Endothelial cell of umbilical vein (primary cell): ENCODE measurements at regions not wholly inside any gene's neighbourhood (a gene's known extent, or its start where the extent isn't known, plus 50 kb on each side); places are given as distances from the start of the nearest gene placed in this dataset.

Source experiments
- BruUV-seq: library from RNA; stranded (reverse); fragments of 400-500 nt; replicated peaks from 2 replicates; lab custom pipeline; 2021; lab: Mats Ljungman, UMichigan
- CTCF ChIA-PET: fragments of 300-600, 350-600 bp; sonication (Branson Sonifier 250); formaldehyde crosslinking; loops from one replicate; lab custom pipeline; 2021; ENCODE audit warnings: antibody characterized with exemption, inconsistent platforms; lab: Charles Lee
- POLR2A ChIA-PET: fragments of 300-600, 350-600 bp; sonication (Branson Sonifier 250); formaldehyde crosslinking; loops from one replicate; lab custom pipeline; 2021; ENCODE audit warnings: antibody characterized with exemption, inconsistent platforms; lab: Charles Lee
- DNase-seq: peaks from one replicate; pipeline ENCODE4 v3.0.0-alpha.2; 2011; ENCODE audit warnings: low read depth, low spot score
- FAIRE-seq: peaks from 2 replicates; lab custom pipeline; 2011; peaks lifted over from hg19 to GRCh38; lab: Jason Lieb, UNC
- H2AFZ ChIP-seq: 2 replicates; pipeline ENCODE4 v1.6.0; 2012; ENCODE audit warnings: low read depth, low read length, control low read depth, inconsistent platforms
- H3K27ac ChIP-seq: 2 replicates; pipeline ENCODE4 v1.5.1; 2011; ENCODE audit warnings: low read depth, mild to moderate bottlenecking, control low read depth, low read length, moderate library complexity; ENCODE audit not compliant: insufficient read depth
- H3K27me3 ChIP-seq, 2 experiments: 2 replicates each; pipeline versions ENCODE4 v1.6.0 to v1.6.1; 2011; ENCODE audit warnings: low read length in 2 of 2, mixed read lengths in 1 of 2; ENCODE audit not compliant: control insufficient read depth in 2 of 2, insufficient read depth in 2 of 2
- H3K36me3 ChIP-seq, 2 experiments: 2 replicates in 1 of 2; 3 replicates in 1 of 2; pipeline ENCODE4 v1.5.1; 2011; ENCODE audit warnings: low read length in 2 of 2, mild to moderate bottlenecking in 1 of 2, moderate library complexity in 1 of 2; ENCODE audit not compliant: control insufficient read depth in 2 of 2, insufficient read depth in 2 of 2; ENCODE audit errors: extremely low read depth in 1 of 2
- H3K4me1 ChIP-seq: 3 replicates; pipeline ENCODE4 v1.5.1; 2011; ENCODE audit warnings: mild to moderate bottlenecking, low read length; ENCODE audit not compliant: control insufficient read depth, insufficient read depth; ENCODE audit errors: extremely low read depth
- H3K4me2 ChIP-seq: 2 replicates; pipeline ENCODE4 v1.6.1; 2011; ENCODE audit warnings: low read length, control low read depth, mixed read lengths; ENCODE audit not compliant: insufficient read depth
- H3K4me3 ChIP-seq, 3 experiments: fragments of 200-600 bp in 1 of 3; sonication (generic), shearing (Covaris generic) in 1 of 3; replicated peaks in 1 of 3; 2 replicates each; pipeline ENCODE4 v1.5.1; 2011 to 2016; ENCODE audit warnings: control low read depth in 3 of 3, low read length in 3 of 3, mild to moderate bottlenecking in 2 of 3, inconsistent platforms in 1 of 3, low read depth in 1 of 3, moderate library complexity in 1 of 3; ENCODE audit not compliant: insufficient read depth in 1 of 3
- H3K79me2 ChIP-seq: 2 replicates; pipeline ENCODE4 v1.6.0; 2012; ENCODE audit warnings: low read length, inconsistent platforms; ENCODE audit not compliant: control insufficient read depth, insufficient read depth
- H3K9ac ChIP-seq: replicated peaks from 2 replicates; pipeline ENCODE3; 2011; ENCODE audit warnings: low read length, control low read depth; ENCODE audit not compliant: insufficient read depth; ENCODE audit errors: extremely low read depth
- H3K9me1 ChIP-seq: replicated peaks from 3 replicates; pipeline ENCODE4 v1.6.0; 2011; ENCODE audit warnings: mild to moderate bottlenecking, low read length; ENCODE audit not compliant: control insufficient read depth, insufficient read depth; ENCODE audit errors: extremely low read depth
- H3K9me3 ChIP-seq: replicated peaks from 2 replicates; pipeline ENCODE4 v1.5.1; 2012; ENCODE audit warnings: low read length, inconsistent platforms; ENCODE audit not compliant: control insufficient read depth, insufficient read depth
- H4K20me1 ChIP-seq: replicated peaks from 2 replicates; pipeline ENCODE3; 2011; ENCODE audit warnings: mild to moderate bottlenecking, low read length; ENCODE audit not compliant: control insufficient read depth, insufficient read depth; ENCODE audit errors: extremely low read depth
- CTCF ChIP-seq, 2 donors: IDR thresholded peaks; 1 replicate in 1 of 2; 2 replicates in 1 of 2; pipeline ENCODE4 v1.5.1; 2011; ENCODE audit warnings: low read length in 2 of 2, mild to moderate bottlenecking in 2 of 2, moderate library complexity in 2 of 2, control low read depth in 1 of 2, inconsistent platforms in 1 of 2, low read depth in 1 of 2; ENCODE audit not compliant: insufficient read depth in 1 of 2; ENCODE audit errors: extremely low read depth in 1 of 2
- EZH2 ChIP-seq: IDR thresholded peaks from 2 replicates; pipeline ENCODE4 v1.6.1; 2012; ENCODE audit warnings: borderline replicate concordance, low read depth, mild to moderate bottlenecking, moderate library complexity, low read length, inconsistent platforms; ENCODE audit not compliant: severe bottlenecking
- FOS ChIP-seq: IDR thresholded peaks from 2 replicates; pipeline ENCODE4 v1.6.1; 2011; ENCODE audit warnings: mild to moderate bottlenecking, low read length, moderate library complexity, borderline replicate concordance; ENCODE audit not compliant: insufficient read depth
- GATA2 ChIP-seq: IDR thresholded peaks from 2 replicates; pipeline ENCODE4 v1.7.0; 2011; ENCODE audit warnings: low read depth, mild to moderate bottlenecking, moderate library complexity, mixed read lengths, low read length; ENCODE audit not compliant: insufficient read length, insufficient read depth
- JUN ChIP-seq: IDR thresholded peaks from 2 replicates; pipeline ENCODE4 v1.6.1; 2011; ENCODE audit warnings: borderline replicate concordance, low read depth; ENCODE audit not compliant: insufficient read length, insufficient read depth
- MAX ChIP-seq: IDR thresholded peaks from 2 replicates; pipeline ENCODE4 v1.6.1; 2011; ENCODE audit not compliant: insufficient read depth, insufficient read length
- MYC ChIP-seq: IDR thresholded peaks from one replicate; pipeline ENCODE4 v1.6.1; 2011; ENCODE audit warnings: mild to moderate bottlenecking, low read depth, low read length
- POLR2A ChIP-seq: IDR thresholded peaks from 2 replicates; pipeline ENCODE4 v1.6.1; 2012; ENCODE audit warnings: low read depth, mild to moderate bottlenecking, control low read depth, low read length
- POLR2AphosphoS5 ChIP-seq: IDR thresholded peaks from 2 replicates; pipeline ENCODE4 v1.6.1; 2012; ENCODE audit warnings: low read depth, mild to moderate bottlenecking, control low read depth, low read length, moderate library complexity; ENCODE audit not compliant: insufficient read depth
- dilution Hi-C: fragments of 300-500 bp; cut with MboI; formaldehyde crosslinking; loops from one replicate; pipeline ENCODE4 v1.15.0; 2019; ENCODE audit warnings: low sequenced_read_pairs; ENCODE audit not compliant: extremely low pct_ligation_motif_present
- intact Hi-C: fragments of 100-400 bp; cut with micrococcal nuclease; formaldehyde crosslinking; loops from one replicate; pipeline ENCODE4 v1.10.0; 2022

- Histone ChIP-seq H3K9me1 (no peaks in the 10 kb centered on the region), H3K4me3 (peak overlapping the region in 1 of 3 experiments; percentile 19), H3K4me1 (peaks cover 6% of the 10 kb centered on the region), H3K4me2 (peak overlapping the region; percentile 32), H3K9me3 (no peaks in the 10 kb centered on the region), H3K27me3 (peaks cover 56 to 99% of the 10 kb centered on the region in 2 experiments), H4K20me1 (no peaks in the 10 kb centered on the region), H3K27ac (no peak overlapping the region), H3K9ac (no peak overlapping the region), H2AFZ (peak overlapping the region; percentile 46), H3K79me2 (no peaks in the 10 kb centered on the region), H3K36me3 (no peaks in the 10 kb centered on the region)
- BruUV-seq: no TSS peak
- POLR2A ChIA-PET: no interaction called here
- no peak for FAIRE-seq
- CTCF ChIA-PET: interaction anchor here (0.7 to 4.8 kb wide), 8 partner anchors 10 to 532 kb away, joined by 3 to 26 read pairs (median 4); no protein-coding TSS in a partner anchor
- DNase-seq: peak; percentile 12
- intact Hi-C loops: loop anchor here (5.0 kb wide), 1 partner anchor 255 kb away; the partner anchor contains the start of gene SOX21
- TF ChIP-seq POLR2AphosphoS5 (no peak), EZH2 (peak; percentile 20)
- dilution Hi-C loops: no loop called here
These were observed 255.1 kb upstream of the SOX21 start for GRCh38 chr13:94967183-94968039.

- H3K4me1 ChIP-seq: peaks cover 6% of the 10 kb centered on the region
- H3K27ac ChIP-seq: no peak overlapping the region
- ChIA-PET CTCF (interaction anchor here (1.2 to 4.8 kb wide), 5 partner anchors 9 to 190 kb away, joined by 3 to 26 read pairs (median 4); no protein-coding TSS in a partner anchor), POLR2A (no interaction called here)
- H3K4me3 ChIP-seq: no peak overlapping the region
- no peak for TF ChIP-seq JUN
- TF ChIP-seq POLR2AphosphoS5: no peak
- no peak for TF ChIP-seq POLR2A
- TF ChIP-seq MYC: no peak
- TF ChIP-seq MAX: no peak
- no peak for TF ChIP-seq FOS
- no peak for TF ChIP-seq GATA2
- TF ChIP-seq CTCF (IDR thresholded peaks at IDR 0.05; ENCODE audit: extremely low read depth in 1 of 2, insufficient read depth in 1 of 2, low read depth in 1 of 2, low read length in 2 of 2): no peak
- H3K79me2 ChIP-seq: no peaks in the 10 kb centered on the region
- FAIRE-seq: no peak
- H3K9me3 ChIP-seq: no peaks in the 10 kb centered on the region
- DNase-seq: no peak
- H3K9me1 ChIP-seq: no peaks in the 10 kb centered on the region
- H4K20me1 ChIP-seq: no peaks in the 10 kb centered on the region
- dilution Hi-C loops (no loop called here), intact Hi-C loops (loop anchor here (5.0 kb wide), 1 partner anchor 254 kb away; the partner anchor contains the start of gene SOX21)
- BruUV-seq: no TSS peak
- H3K36me3 ChIP-seq: no peaks in the 10 kb centered on the region
- H3K9ac ChIP-seq: no peak overlapping the region
- H3K27me3 ChIP-seq: peaks cover 56 to 94% of the 10 kb centered on the region in 2 experiments
- H2AFZ ChIP-seq: no peak overlapping the region
- no peak overlapping the region for H3K4me2 ChIP-seq
These were observed 254.1 kb upstream of the SOX21 start for GRCh38 chr13:94966422-94966955.
